ENCODE measurements at regions not wholly inside any gene's neighbourhood (a gene's known extent, or its start where the extent isn't known, plus 50 kb on each side); places are given as distances from the start of the nearest gene placed in this dataset.

- Histone ChIP-seq H2AFZ (ENCODE audit: low read length) (no peak overlapping the region), H3K23me2 (ENCODE audit: insufficient read length, low read depth, low read length, poor library complexity, severe bottlenecking) (no peaks in the 10 kb centered on the region), H2BK12ac (ENCODE audit: insufficient read length, low read depth, low read length) (no peak overlapping the region), H3K27me3 (ENCODE audit: insufficient read depth, low read length) (no peaks in the 10 kb centered on the region), H4K91ac (ENCODE audit: insufficient read length, low read depth, low read length) (no peak overlapping the region), H2BK120ac (ENCODE audit: low read depth, low read length, poor library complexity, severe bottlenecking) (no peak overlapping the region), H3T11ph (ENCODE audit: low read length) (no peak overlapping the region), H2AK5ac (ENCODE audit: insufficient read length, low read length) (no peak overlapping the region), H4K5ac (ENCODE audit: insufficient read length, low read depth, low read length) (no peak overlapping the region), H3K9ac (ENCODE audit: extremely low read depth, insufficient read length, low read length) (no peak overlapping the region), H3K79me2 (ENCODE audit: insufficient read depth, low read length) (no peaks in the 10 kb centered on the region), H3K4me1 (ENCODE audit: insufficient read depth, low read length) (no peaks in the 10 kb centered on the region), H3K4ac (ENCODE audit: low read depth, low read length) (no peak overlapping the region), H3K27ac (ENCODE audit: insufficient read length, low read depth, low read length) (no peak overlapping the region), H4K20me1 (ENCODE audit: control insufficient read depth, insufficient read depth, insufficient read length) (no peaks in the 10 kb centered on the region), H2BK15ac (ENCODE audit: low read depth, low read length) (no peak overlapping the region), H3K18ac (ENCODE audit: insufficient read length, low read depth, low read length) (no peak overlapping the region), H3K4me2 (ENCODE audit: insufficient read depth, insufficient read length, low read length) (no peak overlapping the region), H3K14ac (ENCODE audit: insufficient read depth, low read length) (no peak overlapping the region), H4K8ac (replicated peaks; ENCODE audit: insufficient read length, low read depth, low read length) (no peak overlapping the region), H3K79me1 (ENCODE audit: insufficient read depth, low read depth, low read length, poor library complexity, severe bottlenecking) (no peaks in the 10 kb centered on the region), H3K56ac (ENCODE audit: insufficient read length, low read depth, low read length) (no peak overlapping the region), H3K23ac (ENCODE audit: insufficient read length, low read depth, low read length) (no peak overlapping the region), H2BK20ac (ENCODE audit: low read depth, low read length, poor library complexity, severe bottlenecking) (no peak overlapping the region), H2BK5ac (ENCODE audit: insufficient read length, low read length) (no peak overlapping the region), H3K9me3 (ENCODE audit: control insufficient read depth, low read depth, low read length) (no peaks in the 10 kb centered on the region)
- Mint-ChIP-seq H3K4me3 (no peak overlapping the region), H3K9me3 (no peaks in the 10 kb centered on the region), H3K4me1 (no peaks in the 10 kb centered on the region), H3K27me3 (ENCODE audit: low read depth) (no peaks in the 10 kb centered on the region), H3K36me3 (ENCODE audit: insufficient read depth in 1 of 3, low read depth in 3 of 3) (no peaks in the 10 kb centered on the region), H3K27ac (no peak overlapping the region)
- TF ChIP-seq CTCF (conservative IDR thresholded peaks at IDR 0.05), result no peak
- DNase-seq, result no peak
- WGBS (ENCODE audit: extremely low coverage, insufficient read length, low lambda C conversion rate), result no CpG with 5 or more reads among the region's 2 CpGs
Observed at GRCh38 chr5:148760945-148761638, 65.3 kb upstream of the ADRB2 start.

Measured in H9 (cell line).